GM12878 (cell line): ENCODE measurements at regions not wholly inside any gene's neighbourhood (a gene's known extent, or its start where the extent isn't known, plus 50 kb on each side); places are given as distances from the start of the nearest gene placed in this dataset.

Experiments
- ATAC-seq: fragments of 200-7000 bp; cut with Tn5 transposase; 3 replicates; pipeline ENCODE4 v1.9.1; 2020; ENCODE audit warnings: mild to moderate bottlenecking, moderate library complexity
- BruUV-seq: library from RNA; stranded (reverse); fragments of 400-500 nt; replicated peaks from 2 replicates; lab custom pipeline; 2021; lab: Mats Ljungman, UMichigan
- CTCF ChIA-PET: fragments of 300-600 bp; sonication (Branson Sonifier 250); formaldehyde crosslinking; extraction: SDS; loops from one replicate; lab custom pipeline; 2021; ENCODE audit warnings: inconsistent platforms; lab: Yijun Ruan, JAX
- POLR2A ChIA-PET: fragments of 350-600 bp; formaldehyde crosslinking; extraction: SDS; loops from one replicate; lab custom pipeline; 2021; ENCODE audit warnings: inconsistent platforms; lab: Charles Lee
- RAD21 ChIA-PET: fragments of 300-600 bp; sonication (Branson Sonifier 250); formaldehyde crosslinking; loops from one replicate; lab custom pipeline; 2023; ENCODE audit warnings: antibody characterized with exemption; ENCODE audit not compliant: unreplicated experiment; lab: Charles Lee
- SMC1A ChIA-PET: fragments of 300-600 bp; sonication (Branson Sonifier 250); formaldehyde crosslinking; loops from one replicate; lab custom pipeline; 2023; ENCODE audit not compliant: unreplicated experiment, uncharacterized antibody; lab: Charles Lee
- DNase-seq: peaks from one replicate; pipeline ENCODE4 v3.0.0-alpha.2; 2011; ENCODE audit warnings: low read depth, low spot score
- FAIRE-seq: peaks from 3 replicates; lab custom pipeline; 2011; peaks lifted over from hg19 to GRCh38; lab: Jason Lieb, UNC
- H2AFZ ChIP-seq: 2 replicates; pipeline ENCODE4 v1.6.0; 2011; ENCODE audit warnings: low read depth, low read length, control low read depth; ENCODE audit not compliant: control insufficient read depth
- H3K27ac ChIP-seq: 2 replicates; pipeline ENCODE4 v1.5.1; 2011; ENCODE audit warnings: control low read depth; ENCODE audit not compliant: control insufficient read depth, insufficient read depth
- H3K27me3 ChIP-seq, 2 experiments: replicated peaks in 1 of 2; 2 replicates each; pipeline versions ENCODE4 v1.6.0 to v1.6.1; 2011; ENCODE audit warnings: low read length in 1 of 2; ENCODE audit not compliant: control insufficient read depth in 2 of 2, insufficient read depth in 2 of 2
- H3K36me3 ChIP-seq, 2 experiments: 2 replicates each; pipeline ENCODE4 v1.5.1; 2011; ENCODE audit warnings: low read length in 1 of 2; ENCODE audit not compliant: control insufficient read depth in 2 of 2, insufficient read depth in 2 of 2
- H3K4me1 ChIP-seq: 2 replicates; pipeline ENCODE4 v1.6.1; 2011; ENCODE audit warnings: mild to moderate bottlenecking, low read length, moderate library complexity, mixed read lengths; ENCODE audit not compliant: control insufficient read depth, insufficient read depth
- H3K4me2 ChIP-seq: 2 replicates; pipeline ENCODE4 v1.6.0; 2011; ENCODE audit warnings: control low read depth; ENCODE audit not compliant: control insufficient read depth, insufficient read depth
- H3K4me3 ChIP-seq: fragments of 200-600 bp; sonication (generic); 2 replicates; pipeline ENCODE4 v1.5.1; 2016
- H3K79me2 ChIP-seq: 2 replicates; pipeline ENCODE4 v1.6.0; 2011; ENCODE audit warnings: low read length; ENCODE audit not compliant: control insufficient read depth, insufficient read depth
- H3K9ac ChIP-seq: 2 replicates; pipeline ENCODE4 v1.8.0; 2011; ENCODE audit warnings: low read length, control low read depth, mixed read lengths; ENCODE audit not compliant: control insufficient read depth, insufficient read depth
- H3K9me3 ChIP-seq: replicated peaks from 3 replicates; pipeline ENCODE4 v1.5.1; 2011; ENCODE audit warnings: mild to moderate bottlenecking, low read length; ENCODE audit not compliant: control insufficient read depth, insufficient read depth
- H4K20me1 ChIP-seq: 2 replicates; pipeline ENCODE4 v1.6.0; 2011; ENCODE audit not compliant: control insufficient read depth, insufficient read depth
- EGR1 ChIP-seq, 2 experiments: IDR thresholded peaks; 1 replicate in 1 of 2; 2 replicates in 1 of 2; pipeline ENCODE4 v1.6.1; 2011 to 2012; ENCODE audit warnings: low read depth in 2 of 2, low read length in 2 of 2, borderline replicate concordance in 1 of 2, mild to moderate bottlenecking in 1 of 2, moderate library complexity in 1 of 2
- KDM1A ChIP-seq: fragments of 200-600 bp; sonication (generic); IDR thresholded peaks from 2 replicates; pipeline ENCODE4 v1.6.1; 2016; ENCODE audit warnings: borderline replicate concordance
- POLR2A ChIP-seq: IDR thresholded peaks from 2 replicates; pipeline ENCODE4 v1.6.1; 2011; ENCODE audit warnings: low read depth, mild to moderate bottlenecking, low read length
- ZBTB4 ChIP-seq: fragments of 450-650 bp; formaldehyde crosslinking; IDR thresholded peaks from 2 replicates; pipeline ENCODE4 v1.4.0; 2022; ENCODE audit warnings: mild to moderate bottlenecking, moderate library complexity
- in situ Hi-C: fragments of 300-500 bp; cut with MboI; formaldehyde crosslinking; loops from 9 replicates; pipeline ENCODE4 v1.14.3; 2018; ENCODE audit warnings: mixed read lengths
- intact Hi-C: fragments of 100-400 bp; cut with micrococcal nuclease; formaldehyde crosslinking; loops from one replicate; pipeline ENCODE4 v1.14.2; 2022; ENCODE audit not compliant: unreplicated experiment
- TF ChIP-seq, protein P1 (sequence below): fragments of 150-350 bp; IDR thresholded peaks from 2 replicates; pipeline ENCODE4 v1.6.1; 2014; ENCODE audit warnings: mild to moderate bottlenecking, low read depth, low read length

- ChIA-PET POLR2A (no interaction called here), RAD21 (no interaction called here), CTCF (no interaction called here), SMC1A (no interaction called here)
- intact Hi-C loops (loop anchor here (5.0 kb wide), 1 partner anchor 146 kb away; the partner anchor contains the start of gene SLC38A2), in situ Hi-C loops (no loop called here)
- Histone ChIP-seq H3K36me3 (no peaks in the 10 kb centered on the region), H3K27ac (peak overlapping the region; percentile 97), H4K20me1 (no peaks in the 10 kb centered on the region), H3K27me3 (no peaks in the 10 kb centered on the region), H3K9ac (peak overlapping the region; percentile 37; the same call in 1 of the 2 replicates), H3K4me2 (peak overlapping the region; percentile 87), H3K4me1 (peaks cover 30% of the 10 kb centered on the region), H2AFZ (no peak overlapping the region; the same call in 1 of the 2 replicates), H3K79me2 (peaks cover 2% of the 10 kb centered on the region), H3K4me3 (no peak overlapping the region), H3K9me3 (no peaks in the 10 kb centered on the region; the same call in 2 of the 3 replicates)
- DNase-seq = no peak
- no TSS peak for BruUV-seq
- TF ChIP-seq POLR2A (no peak), KDM1A (no peak), ZBTB4 (CRISPR knock-in tag) (no peak), EGR1 (IDR thresholded peaks at IDR 0.05; ENCODE audit: borderline replicate concordance in 1 of 2, low read depth in 2 of 2, low read length in 2 of 2) (no peak)
- TF ChIP-seq, protein P1, sequence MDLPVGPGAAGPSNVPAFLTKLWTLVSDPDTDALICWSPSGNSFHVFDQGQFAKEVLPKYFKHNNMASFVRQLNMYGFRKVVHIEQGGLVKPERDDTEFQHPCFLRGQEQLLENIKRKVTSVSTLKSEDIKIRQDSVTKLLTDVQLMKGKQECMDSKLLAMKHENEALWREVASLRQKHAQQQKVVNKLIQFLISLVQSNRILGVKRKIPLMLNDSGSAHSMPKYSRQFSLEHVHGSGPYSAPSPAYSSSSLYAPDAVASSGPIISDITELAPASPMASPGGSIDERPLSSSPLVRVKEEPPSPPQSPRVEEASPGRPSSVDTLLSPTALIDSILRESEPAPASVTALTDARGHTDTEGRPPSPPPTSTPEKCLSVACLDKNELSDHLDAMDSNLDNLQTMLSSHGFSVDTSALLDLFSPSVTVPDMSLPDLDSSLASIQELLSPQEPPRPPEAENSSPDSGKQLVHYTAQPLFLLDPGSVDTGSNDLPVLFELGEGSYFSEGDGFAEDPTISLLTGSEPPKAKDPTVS = no peak
- no peak for ATAC-seq
- FAIRE-seq = no peak
Observed at GRCh38 chr12:46518169-46518568, 145.6 kb upstream of the SLC38A2 start.
